Choroid plexus epithelial cell (primary cell): ENCODE measurements at regions not wholly inside any gene's neighbourhood (a gene's known extent, or its start where the extent isn't known, plus 50 kb on each side); places are given as distances from the start of the nearest gene placed in this dataset.

Source experiments
- DNase-seq: peaks from one replicate; pipeline ENCODE4 v3.0.0-alpha.2; 2010; ENCODE audit warnings: low read depth
- H3K4me3 ChIP-seq: 2 replicates; pipeline ENCODE4 v1.5.1; 2011; ENCODE audit warnings: low read depth, mild to moderate bottlenecking, control low read depth, low read length, moderate library complexity
- CTCF ChIP-seq: conservative IDR thresholded peaks from 2 replicates; pipeline ENCODE4 v1.5.1; 2011; ENCODE audit warnings: low read depth, mild to moderate bottlenecking, control low read depth, inconsistent platforms, low read length, moderate library complexity

- TF ChIP-seq CTCF, result no peak
- H3K4me3 ChIP-seq, result no peak overlapping the region
- no peak for DNase-seq
Observed at GRCh38 chr3:182491577-182491976, 301.7 kb upstream of the ATP11B start.

GRCh38 chr3:182492536-182492935, 300.8 kb upstream of the ATP11B start:
- no peak for TF ChIP-seq CTCF
- DNase-seq, result no peak
- H3K4me3 ChIP-seq, result no peak overlapping the region

GRCh38 chr3:182500289-182500688, 293.0 kb upstream of the ATP11B start:
- TF ChIP-seq CTCF, result no peak
- no peak overlapping the region for H3K4me3 ChIP-seq
- no peak for DNase-seq

- no peak overlapping the region for H3K4me3 ChIP-seq
- no peak for TF ChIP-seq CTCF
- no peak for DNase-seq
Observed at GRCh38 chr3:182501856-182502255, 291.4 kb upstream of the ATP11B start.

GRCh38 chr3:182503401-182503800, 289.9 kb upstream of the ATP11B start:
- TF ChIP-seq CTCF, result no peak
- no peak overlapping the region for H3K4me3 ChIP-seq
- DNase-seq, result no peak

- no peak for DNase-seq
- no peak overlapping the region for H3K4me3 ChIP-seq
Observed at GRCh38 chr3:182508919-182509711, 284.2 kb upstream of the ATP11B start.

More at GRCh38 chr3:182508919-182509711, 284.2 kb upstream of the ATP11B start:
- no peak for TF ChIP-seq CTCF
